Sigmoid colon (tissue), 3 donors: ENCODE measurements at regions not wholly inside any gene's neighbourhood (a gene's known extent, or its start where the extent isn't known, plus 50 kb on each side); places are given as distances from the start of the nearest gene placed in this dataset.

ENCODE experiments used
- CTCF ChIP-seq, 4 experiments: fragments of 450-650 bp in 3 of 4; fragments of 200-600 bp in 1 of 4; IDR thresholded peaks; one replicate each; pipeline ENCODE4 v1.5.1; 2016 to 2019; ENCODE audit warnings: antibody characterized with exemption in 4 of 4, mild to moderate bottlenecking in 3 of 4, moderate library complexity in 2 of 4
- POLR2A ChIP-seq, 2 donors: fragments of 450-650 bp; IDR thresholded peaks; one replicate each; pipeline ENCODE4 v1.6.1; 2016; ENCODE audit warnings: antibody characterized with exemption in 2 of 2, mild to moderate bottlenecking in 2 of 2, moderate library complexity in 2 of 2

- no peak for TF ChIP-seq CTCF (IDR thresholded peaks at IDR 0.05)
- TF ChIP-seq POLR2A (IDR thresholded peaks at IDR 0.05), result no peak
Observed at GRCh38 chr2:163877316-163877715, 141.5 kb upstream of the FIGN start.
